HG03378 (cell line): ENCODE measurements at regions not wholly inside any gene's neighbourhood (a gene's known extent, or its start where the extent isn't known, plus 50 kb on each side); places are given as distances from the start of the nearest gene placed in this dataset.

Source experiments
- ATAC-seq: cut with Tn5 transposase; IDR thresholded peaks from one replicate; pipeline ENCODE4 v1.9.1; 2021; ENCODE audit warnings: mild to moderate bottlenecking, moderate library complexity; ENCODE audit not compliant: unreplicated experiment

DNA sequence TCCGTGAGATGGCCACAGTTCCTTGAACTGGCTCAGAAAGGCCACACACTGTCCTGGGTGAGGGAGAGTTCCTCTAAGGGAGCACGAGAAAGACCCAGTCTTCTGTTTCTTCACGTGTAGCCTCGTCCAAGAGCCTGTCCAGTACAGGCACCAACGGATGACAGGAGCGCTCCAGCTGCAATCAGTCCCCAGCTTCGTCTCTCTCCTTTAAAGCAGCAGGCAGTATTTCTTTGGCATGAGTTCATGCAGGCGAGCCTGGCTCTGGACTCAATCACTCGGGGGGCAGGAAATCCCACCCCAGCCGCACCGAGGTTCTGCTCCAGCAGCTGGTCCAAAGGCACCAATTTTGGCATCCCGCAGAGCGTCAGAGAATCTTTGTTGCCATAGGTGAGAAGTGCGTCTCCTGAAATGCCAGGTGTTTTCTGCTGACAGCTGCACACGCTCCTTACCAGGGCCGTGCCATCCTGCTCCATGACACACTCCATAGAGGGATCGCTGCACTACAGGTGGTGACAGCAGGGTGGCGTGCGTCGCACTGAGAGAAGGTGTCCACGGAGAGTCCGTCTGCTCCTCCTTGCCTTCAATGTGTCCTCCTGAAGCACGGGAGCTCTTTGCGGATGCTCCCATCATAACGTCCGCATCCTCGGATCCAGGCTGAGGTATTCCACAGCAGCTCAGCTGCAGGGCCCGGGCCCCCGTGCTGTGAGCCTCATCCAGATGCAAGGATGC lies 59.6 kb upstream of the AFDN start:
- ATAC-seq = no peak

DNA sequence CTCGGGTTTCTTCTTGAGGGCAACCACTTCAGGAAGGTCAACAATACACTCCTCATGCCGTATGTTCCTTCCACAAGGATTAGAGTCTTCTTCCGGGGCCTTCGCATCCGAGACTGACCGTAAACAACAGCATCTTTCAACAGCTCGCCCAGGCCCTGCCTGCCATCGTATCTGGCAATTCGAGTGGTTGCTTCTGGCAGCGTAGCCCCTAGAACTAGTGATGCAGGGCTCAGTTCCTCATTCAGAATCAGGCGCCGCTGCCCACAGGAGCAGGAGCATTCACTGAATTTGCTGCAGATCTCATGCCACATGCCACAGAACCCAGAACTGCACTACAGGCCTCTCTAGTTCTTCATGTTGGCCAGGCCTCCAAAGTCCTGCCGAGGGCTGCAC lies 59.0 kb upstream of the AFDN start:
- no peak for ATAC-seq

DNA sequence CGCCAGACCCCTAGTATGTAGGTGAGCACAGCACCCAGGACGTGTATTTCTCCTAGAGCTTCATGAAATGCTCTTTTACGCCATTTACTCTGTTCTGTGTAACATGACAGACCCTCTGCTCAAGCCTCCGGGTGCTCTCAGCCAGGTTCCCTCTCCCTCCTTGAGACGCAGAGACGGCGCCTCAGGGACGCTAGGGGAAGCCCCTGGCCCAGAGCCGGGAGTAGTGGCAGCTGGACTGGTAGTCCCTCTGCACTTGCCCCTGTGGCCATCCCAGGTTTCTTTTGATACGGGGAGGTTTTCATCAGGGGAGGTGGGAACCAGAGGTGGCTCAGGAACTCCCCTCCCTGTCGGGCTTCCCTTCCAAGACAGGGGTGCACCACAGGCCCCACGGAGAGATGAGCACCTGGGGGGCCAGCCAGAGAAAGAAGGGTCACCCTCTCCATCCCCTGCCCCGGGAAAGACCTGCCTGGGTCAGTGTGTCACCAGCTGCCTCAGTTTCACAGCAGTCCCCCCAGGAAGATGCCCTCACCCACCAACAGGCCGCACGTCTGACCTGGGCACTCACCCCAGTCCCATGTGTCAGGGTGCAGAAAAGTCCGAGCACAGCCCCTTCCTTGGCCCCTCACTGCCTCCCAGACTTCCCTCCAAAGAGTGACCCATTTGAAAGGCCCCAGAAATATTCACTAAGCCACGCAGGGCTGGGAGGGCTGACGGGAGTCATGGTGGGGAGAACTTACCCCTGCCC lies 58.1 kb upstream of the AFDN start:
- ATAC-seq = no peak

DNA sequence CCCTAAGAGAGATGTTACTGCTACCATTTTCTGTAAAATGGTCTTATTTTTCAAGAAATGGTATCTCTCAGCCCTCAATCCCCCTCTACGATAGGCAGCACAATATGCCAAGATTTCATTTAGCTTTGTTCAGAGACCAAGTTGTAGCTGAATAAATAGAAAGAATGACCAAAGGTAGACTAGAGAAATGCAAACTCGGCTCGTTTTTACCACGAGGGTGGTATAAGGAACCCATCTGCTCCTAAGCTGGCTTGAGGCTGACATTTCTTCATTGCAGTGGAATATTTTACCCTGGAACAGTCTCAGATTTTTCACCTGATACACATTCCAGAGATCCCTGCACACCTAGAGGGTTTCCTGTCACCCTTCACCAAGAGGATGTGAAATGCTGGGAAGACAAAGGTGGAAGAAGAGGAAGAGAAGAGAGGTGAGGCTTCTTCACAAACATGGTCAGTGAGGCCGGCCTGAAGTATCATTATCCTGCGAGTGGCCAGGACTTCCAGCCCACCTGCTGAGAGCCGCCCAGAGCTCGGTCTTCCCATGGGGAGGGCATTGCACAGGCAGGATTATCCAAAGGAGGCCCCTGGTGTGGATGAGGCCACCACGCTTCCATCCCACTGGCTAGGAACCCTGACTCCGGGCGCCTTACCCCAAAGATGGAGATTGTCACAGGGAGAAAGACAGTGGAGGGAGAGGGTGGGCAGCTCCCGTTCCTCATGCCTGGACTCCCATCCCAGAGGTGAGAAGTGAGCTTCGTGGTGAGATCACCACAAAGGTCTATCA lies 57.1 kb upstream of the AFDN start:
- no peak for ATAC-seq

DNA sequence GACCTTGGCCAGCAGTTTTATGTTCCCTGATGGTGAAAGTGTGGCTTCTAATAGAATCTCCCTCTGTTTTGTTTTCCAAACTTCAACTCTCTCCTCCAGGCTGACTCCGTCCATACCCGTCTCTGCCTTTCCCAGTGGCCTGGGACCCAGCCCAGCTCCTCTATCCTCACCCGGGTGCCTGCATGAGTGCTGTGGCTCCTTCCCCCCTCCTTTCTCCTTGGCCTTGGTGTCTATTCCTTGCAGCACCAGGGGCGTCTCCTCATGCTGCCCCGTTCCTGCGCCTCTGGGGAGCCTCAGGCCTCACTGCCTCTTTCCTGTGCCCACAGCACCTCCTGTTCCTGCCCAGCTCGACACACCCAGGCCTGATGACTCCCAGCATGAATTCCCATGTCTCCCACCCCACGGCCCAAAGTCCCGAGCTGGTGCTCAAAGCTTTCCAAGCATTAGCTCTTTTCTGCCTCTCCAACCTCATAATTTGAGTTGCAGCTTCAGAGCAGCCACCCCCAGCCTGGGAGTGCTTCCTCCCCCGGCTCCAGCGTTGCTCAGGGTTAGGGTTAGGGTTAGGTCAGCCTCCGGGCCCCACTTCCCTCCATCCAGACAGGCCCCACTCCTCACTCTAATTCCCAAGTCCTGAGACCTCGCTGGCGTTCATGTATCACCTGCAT lies 56.3 kb upstream of the AFDN start:
- ATAC-seq = no peak

DNA sequence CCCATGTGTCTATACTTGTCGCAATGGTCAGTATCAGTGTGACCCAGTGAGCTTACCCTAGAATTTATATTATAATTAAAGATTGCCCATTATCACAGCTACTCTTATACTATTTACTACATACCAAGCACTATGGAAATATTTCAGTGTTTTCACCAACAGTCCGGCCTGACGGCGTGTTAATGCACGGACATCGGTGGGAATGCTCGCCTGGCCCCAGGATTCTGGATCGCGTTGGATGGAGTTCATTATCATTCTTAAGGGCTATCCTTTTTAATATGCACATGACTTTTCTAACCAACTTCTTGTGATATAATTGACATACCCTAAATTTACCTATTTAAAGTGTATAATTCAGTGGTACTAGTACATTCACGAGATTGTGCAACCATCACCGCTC lies 51.8 kb upstream of the AFDN start:
- ATAC-seq = no peak

DNA sequence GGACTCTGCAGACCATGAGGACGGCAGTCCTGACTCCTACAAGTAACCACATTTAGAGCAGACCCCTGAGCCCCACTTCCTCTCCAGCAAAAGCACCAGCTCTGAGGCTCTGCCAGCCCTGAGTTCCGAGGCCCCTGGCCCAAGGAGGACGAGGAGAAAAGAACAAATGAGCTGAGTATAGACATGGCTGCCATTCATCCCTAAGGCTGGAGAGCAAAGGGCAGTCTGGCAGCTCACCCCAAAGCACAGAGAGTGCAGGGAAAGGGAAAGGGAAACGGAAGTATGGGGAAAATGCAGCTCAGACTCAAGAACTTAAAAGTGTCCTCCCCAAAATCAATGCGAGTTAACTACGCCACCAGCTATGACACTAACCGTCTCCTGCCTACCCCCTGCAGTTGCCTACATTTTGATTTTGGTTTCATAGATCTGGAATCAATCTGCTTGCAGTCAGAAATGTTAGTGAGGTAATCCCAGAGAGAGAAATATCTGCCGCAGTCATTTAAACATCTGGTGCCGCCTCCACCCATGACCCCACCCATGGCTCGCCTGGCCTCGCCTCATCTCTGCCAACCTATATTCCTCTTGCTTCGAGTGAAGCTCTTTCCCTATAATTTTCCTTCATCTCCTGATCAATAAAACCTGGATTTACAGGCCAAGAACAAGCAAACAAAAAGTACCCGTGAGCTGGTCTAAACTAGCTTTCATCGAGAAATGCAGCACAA lies 49.6 kb upstream of the AFDN start:
- ATAC-seq = no peak
